Heart right ventricle (tissue), 16 donors: ENCODE measurements at regions not wholly inside any gene's neighbourhood (a gene's known extent, or its start where the extent isn't known, plus 50 kb on each side); places are given as distances from the start of the nearest gene placed in this dataset.

Source experiments
- ATAC-seq, 8 donors: fragments of 200-7000 bp; cut with Tn5 transposase; one replicate each; pipeline ENCODE4 v1.9.1; 2020; ENCODE audit warnings: mild to moderate bottlenecking in 8 of 8, moderate library complexity in 8 of 8, moderate number of reproducible peaks in 1 of 8
- DNase-seq, 2 donors: peaks; one replicate each; pipeline ENCODE4 v3.0.0-alpha.2; 2020
- H3K27ac ChIP-seq, 10 donors: fragments of 200-600 bp; sonication (generic) in 2 of 10; one replicate each; pipeline versions ENCODE4 v1.5.0 to v1.8.0; 2020 to 2022; ENCODE audit warnings: mild to moderate bottlenecking in 3 of 10
- H3K27me3 ChIP-seq, 7 donors: fragments of 200-600 bp; one replicate each; pipeline ENCODE4 v1.8.0; 2021 to 2022; ENCODE audit warnings: mild to moderate bottlenecking in 2 of 7
- H3K36me3 ChIP-seq, 9 donors: fragments of 200-600 bp; sonication (generic) in 1 of 9; one replicate each; pipeline versions ENCODE4 v1.5.0 to v1.8.0; 2020 to 2022; ENCODE audit warnings: mild to moderate bottlenecking in 2 of 9
- H3K4me1 ChIP-seq, 9 donors: fragments of 200-600 bp; sonication (generic) in 1 of 9; one replicate each; pipeline versions ENCODE4 v1.5.0 to v1.8.0; 2020 to 2022; ENCODE audit warnings: mild to moderate bottlenecking in 4 of 9
- H3K4me3 ChIP-seq, 10 donors: fragments of 200-600 bp; sonication (generic) in 2 of 10; one replicate each; pipeline versions ENCODE4 v1.5.0 to v1.8.0; 2020 to 2022; ENCODE audit warnings: mild to moderate bottlenecking in 7 of 10, moderate library complexity in 2 of 10
- H3K9me3 ChIP-seq, 11 donors: fragments of 200-600 bp in 10 of 11; sonication (generic) in 2 of 11; one replicate each; pipeline versions ENCODE4 v1.5.0 to v1.8.0; 2013 to 2022; ENCODE audit warnings: mild to moderate bottlenecking in 2 of 11, control low read depth in 1 of 11, moderate library complexity in 1 of 11
- WGBS, 2 donors: extraction: QIAGEN DNeasy Blood & Tissue Kit; methylation state at CpG; one replicate each; pipeline ENCODE4 v1.1.7; 2013; ENCODE audit warnings: inconsistent platforms in 1 of 2; 5-methylcytosine and 5-hydroxymethylcytosine counted together
- intact Hi-C, 10 donors: fragments of 100-400 bp; cut with DNase I; formaldehyde crosslinking; loops; one replicate each; pipeline versions ENCODE4 v1.11.1 to v1.14.2; 2022
- TF ChIP-seq, protein P1 (sequence below), 9 donors: fragments of 200-600 bp; sonication (generic) in 2 of 9; IDR thresholded peaks; one replicate each; pipeline versions ENCODE4 v1.5.0 to v1.8.0; 2021 to 2022; ENCODE audit warnings: antibody characterized with exemption in 9 of 9, mild to moderate bottlenecking in 5 of 9, moderate library complexity in 1 of 9
- donor health status: Arrhythmogenic right ventricular cardiomyopathy.
- donor health status: ischemic (EF 13 %, LVEDD 7.1; RV severe dilation, severe dysfunction).
- donor health status: healthy with polysubstance abuse.
- donor health status: DM: no; HTN: yes; CAD: no.
- donor health status: DM: no; HTN: no; CAD: no.
- donor health status: ischemic (EF 25% LVEDD 6.9; RV normal size, moderate dysfunction).
- donor health status: ischemic (EF 25% LVEDD 5.7; RV mildly dilated, moderate dysfunction).
- donor health status: healthy.
- donor health status: DM: yes; HTN: yes; CAD: no.
- donor health status: Ischemic cardiomyopathy.
- donor health status: ischemic (EF 35%, LVEDD 5.7; RV mildly dilated, moderate dysfunction).
- donor health status: nonischemic (EF 11% LVEDD 7.7; RV severe dilation, severe dysfunction).
- donor health status: DM: yes; HTN: yes; CAD: no.
- donor health status: PGD.
- donor health status: ischemic (EF 29% LVEDD 5.4; RV normal size, mild dysfunction).
- donor health status: nonischemic (EF 23%, LVEDD 6.1; RV moderate dilation, normal function).

DNA sequence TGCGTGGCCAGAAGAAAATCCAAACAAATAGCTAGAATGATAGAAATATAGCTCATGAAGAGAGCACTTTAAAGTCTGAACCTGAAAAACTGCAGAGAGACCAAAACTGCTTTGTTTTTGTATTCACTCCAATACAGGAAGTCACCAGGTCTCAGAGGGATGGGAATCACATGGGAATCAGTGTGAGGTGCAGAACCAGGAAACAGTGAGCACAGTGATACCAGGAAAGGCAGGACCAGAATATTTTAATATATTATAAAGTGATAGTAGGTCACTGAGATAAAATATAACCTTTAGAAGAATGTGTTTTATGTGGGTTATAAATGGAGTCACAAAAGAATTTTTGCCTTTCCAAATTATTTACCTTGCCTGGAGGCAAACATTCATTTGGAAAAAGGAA is 277.3 kb downstream of the CASP12 start:
- peaks cover 0 to 10% (median 0%) of the 10 kb centered on the region in 11 donors for H3K9me3 ChIP-seq
- no peaks in the 10 kb centered on the region for H3K36me3 ChIP-seq
- no peak for DNase-seq
- 78 to 85% methylated on average over 1 of the region's 1 CpG for WGBS, 2 donors
- ATAC-seq, result no peak
- no peaks in the 10 kb centered on the region for H3K27me3 ChIP-seq
- no peak overlapping the region for H3K27ac ChIP-seq
- no peak overlapping the region for H3K4me3 ChIP-seq
- TF ChIP-seq, protein P1, sequence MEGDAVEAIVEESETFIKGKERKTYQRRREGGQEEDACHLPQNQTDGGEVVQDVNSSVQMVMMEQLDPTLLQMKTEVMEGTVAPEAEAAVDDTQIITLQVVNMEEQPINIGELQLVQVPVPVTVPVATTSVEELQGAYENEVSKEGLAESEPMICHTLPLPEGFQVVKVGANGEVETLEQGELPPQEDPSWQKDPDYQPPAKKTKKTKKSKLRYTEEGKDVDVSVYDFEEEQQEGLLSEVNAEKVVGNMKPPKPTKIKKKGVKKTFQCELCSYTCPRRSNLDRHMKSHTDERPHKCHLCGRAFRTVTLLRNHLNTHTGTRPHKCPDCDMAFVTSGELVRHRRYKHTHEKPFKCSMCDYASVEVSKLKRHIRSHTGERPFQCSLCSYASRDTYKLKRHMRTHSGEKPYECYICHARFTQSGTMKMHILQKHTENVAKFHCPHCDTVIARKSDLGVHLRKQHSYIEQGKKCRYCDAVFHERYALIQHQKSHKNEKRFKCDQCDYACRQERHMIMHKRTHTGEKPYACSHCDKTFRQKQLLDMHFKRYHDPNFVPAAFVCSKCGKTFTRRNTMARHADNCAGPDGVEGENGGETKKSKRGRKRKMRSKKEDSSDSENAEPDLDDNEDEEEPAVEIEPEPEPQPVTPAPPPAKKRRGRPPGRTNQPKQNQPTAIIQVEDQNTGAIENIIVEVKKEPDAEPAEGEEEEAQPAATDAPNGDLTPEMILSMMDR (IDR thresholded peaks at IDR 0.05), result no peak
- intact Hi-C loops, result no loop called here
- H3K4me1 ChIP-seq, result peaks cover 0 to 21% (median 0%) of the 10 kb centered on the region in 9 donors

DNA sequence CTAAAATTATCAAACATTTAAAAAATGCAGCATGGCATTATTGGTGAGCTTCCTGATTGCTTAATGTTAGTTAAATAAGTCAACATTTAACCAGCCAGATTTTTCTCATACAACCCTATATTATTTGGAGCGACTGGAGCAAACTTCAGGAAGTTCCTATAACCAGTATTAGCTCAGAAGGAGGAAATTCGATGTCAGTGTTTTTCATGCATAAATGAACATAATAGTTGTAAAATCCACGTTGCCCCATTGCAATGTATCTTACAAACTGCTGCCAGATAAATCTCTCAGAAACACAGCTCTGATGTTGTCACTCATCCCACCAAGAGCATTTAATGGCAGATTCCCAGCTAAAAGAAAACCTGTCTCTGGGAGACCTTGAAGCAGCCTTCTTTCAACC is 278.5 kb downstream of the CASP12 start:
- intact Hi-C loops, result no loop called here

DNA sequence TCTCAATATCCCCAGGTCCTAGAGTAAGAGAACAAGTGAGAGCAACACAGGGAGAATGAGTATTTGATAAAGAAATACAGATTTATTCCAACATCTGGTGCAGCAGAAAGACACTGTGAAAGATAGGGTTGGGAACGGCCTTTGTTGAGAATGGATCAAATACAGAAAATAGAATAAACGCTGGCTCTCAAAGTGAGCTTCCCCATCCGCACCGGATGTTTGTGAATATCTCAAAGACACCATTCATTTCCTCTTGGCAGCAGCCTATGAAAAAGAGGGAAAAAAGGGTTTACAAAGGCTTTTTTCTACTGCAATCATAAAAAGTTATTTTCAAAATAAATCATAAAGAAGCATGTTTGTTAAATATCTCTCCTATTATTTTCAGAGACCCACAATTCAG is 279.3 kb downstream of the CASP12 start:
- Histone ChIP-seq H3K9me3 (peaks cover 0 to 10% (median 0%) of the 10 kb centered on the region in 11 donors), H3K27me3 (no peaks in the 10 kb centered on the region), H3K4me1 (peaks cover 0 to 21% (median 0%) of the 10 kb centered on the region in 9 donors), H3K27ac (peak overlapping the region in 1 of 10 donors; percentile 27), H3K36me3 (no peaks in the 10 kb centered on the region), H3K4me3 (no peak overlapping the region)
- 38 to 57% methylated on average over 4 of the region's 4 CpGs for whole genome bisulfite sequencing, 2 donors
- TF ChIP-seq, protein P1 (IDR thresholded peaks at IDR 0.05), result no peak
- intact Hi-C loops, result no loop called here
- ATAC-seq (peak in 1 of 8 donors; percentile 34), DNase-seq (no peak)

More for the DNA sequence above, 278.5 kb downstream of the CASP12 start:
- ATAC-seq (no peak), DNase-seq (no peak)
- no peak overlapping the region for H3K27ac ChIP-seq
- H3K27me3 ChIP-seq, result no peaks in the 10 kb centered on the region
- peaks cover 0 to 21% (median 0%) of the 10 kb centered on the region in 9 donors for H3K4me1 ChIP-seq
- no peak overlapping the region for H3K4me3 ChIP-seq
- peaks cover 0 to 10% (median 0%) of the 10 kb centered on the region in 11 donors for H3K9me3 ChIP-seq
- no peaks in the 10 kb centered on the region for H3K36me3 ChIP-seq
- WGBS, 2 donors, result 52 to 61% methylated on average over 3 of the region's 3 CpGs
- TF ChIP-seq, protein P1 (IDR thresholded peaks at IDR 0.05), result no peak

DNA sequence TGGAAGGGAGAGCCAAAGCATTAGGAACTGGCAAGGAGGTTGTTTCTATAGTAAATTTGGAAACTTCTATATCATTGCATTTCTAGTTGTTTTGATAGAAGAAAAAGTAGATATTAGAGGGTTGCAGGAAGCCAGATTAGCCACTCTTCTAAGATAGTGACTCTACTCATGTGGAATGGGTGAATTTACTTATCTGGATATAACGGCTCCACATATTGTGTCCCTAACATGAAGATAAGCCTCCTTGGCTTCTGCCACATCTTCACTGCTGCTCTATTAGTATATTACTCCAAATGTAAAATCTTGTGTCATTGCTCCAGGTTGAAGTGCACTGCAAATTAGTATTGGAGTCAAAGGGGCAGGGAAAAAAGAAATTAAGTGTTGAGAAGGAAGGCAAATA is 283.3 kb downstream of the CASP12 start:
- peaks cover 0 to 20% (median 4%) of the 10 kb centered on the region in 9 donors for H3K4me1 ChIP-seq
- TF ChIP-seq, protein P1 (IDR thresholded peaks at IDR 0.05), result no peak
- DNase-seq (no peak), ATAC-seq (no peak)
- no peak overlapping the region for H3K27ac ChIP-seq
- H3K36me3 ChIP-seq, result no peaks in the 10 kb centered on the region
- H3K9me3 ChIP-seq, result peaks cover 0 to 10% (median 0%) of the 10 kb centered on the region in 11 donors
- no peak overlapping the region for H3K4me3 ChIP-seq
- WGBS, 2 donors, result 39 to 53% methylated on average over 1 of the region's 1 CpG
- intact Hi-C loops, result no loop called here
- H3K27me3 ChIP-seq, result no peaks in the 10 kb centered on the region
